Breast epithelium (tissue), 4 donors: ENCODE measurements at regions not wholly inside any gene's neighbourhood (a gene's known extent, or its start where the extent isn't known, plus 50 kb on each side); places are given as distances from the start of the nearest gene placed in this dataset.

Experiments used
- DNase-seq, 2 donors: peaks; one replicate each; pipeline ENCODE4 v3.0.0-alpha.2; 2019; ENCODE audit warnings: low spot score in 2 of 2
- H3K27ac ChIP-seq, 2 donors: fragments of 200-600 bp; sonication (generic) in 1 of 2; one replicate each; pipeline ENCODE4 v1.5.1; 2016 to 2019; ENCODE audit warnings: mild to moderate bottlenecking in 1 of 2
- H3K27me3 ChIP-seq, 2 donors: fragments of 200-600 bp; sonication (generic) in 1 of 2; one replicate each; pipeline versions ENCODE4 v1.5.1 to v1.6.0; 2017 to 2019; ENCODE audit warnings: control low read depth in 1 of 2, mild to moderate bottlenecking in 1 of 2
- H3K36me3 ChIP-seq: fragments of 200-600 bp; one replicate; pipeline ENCODE4 v1.5.1; 2019
- H3K4me1 ChIP-seq, 2 donors: fragments of 200-600 bp; sonication (generic); one replicate each; pipeline ENCODE4 v1.5.1; 2016 to 2019; ENCODE audit warnings: control low read depth in 1 of 2
- H3K4me3 ChIP-seq, 3 donors: fragments of 200-600 bp; sonication (generic); 1 replicate in 2 of 3; 2 replicates in 1 of 3; pipeline ENCODE4 v1.5.1; 2016 to 2019; ENCODE audit warnings: mild to moderate bottlenecking in 3 of 3, moderate library complexity in 2 of 3
- H3K9me3 ChIP-seq, 2 donors: fragments of 200-600 bp; sonication (generic) in 1 of 2; one replicate each; pipeline ENCODE4 v1.5.1; 2016 to 2019; ENCODE audit warnings: control low read depth in 1 of 2
- POLR2A ChIP-seq: fragments of 450-650 bp; IDR thresholded peaks from one replicate; pipeline ENCODE4 v1.6.1; 2016; ENCODE audit warnings: antibody characterized with exemption, mild to moderate bottlenecking, moderate library complexity
- POLR2AphosphoS5 ChIP-seq, 3 donors: sonication (generic); formaldehyde crosslinking; IDR thresholded peaks; one replicate each; pipeline ENCODE4 v1.6.1; 2017; ENCODE audit warnings: antibody characterized with exemption in 3 of 3
- intact Hi-C: fragments of 100-400 bp; cut with DNase I; formaldehyde crosslinking; loops from one replicate; pipeline ENCODE4 v1.15.1; 2023; ENCODE audit warnings: low total_unique reads
- TF ChIP-seq, protein P1 (sequence below), 3 donors: fragments of 450-650 bp; IDR thresholded peaks; one replicate each; pipeline ENCODE4 v1.5.1; 2016 to 2017; ENCODE audit warnings: antibody characterized with exemption in 3 of 3, mild to moderate bottlenecking in 3 of 3, moderate library complexity in 3 of 3

DNA sequence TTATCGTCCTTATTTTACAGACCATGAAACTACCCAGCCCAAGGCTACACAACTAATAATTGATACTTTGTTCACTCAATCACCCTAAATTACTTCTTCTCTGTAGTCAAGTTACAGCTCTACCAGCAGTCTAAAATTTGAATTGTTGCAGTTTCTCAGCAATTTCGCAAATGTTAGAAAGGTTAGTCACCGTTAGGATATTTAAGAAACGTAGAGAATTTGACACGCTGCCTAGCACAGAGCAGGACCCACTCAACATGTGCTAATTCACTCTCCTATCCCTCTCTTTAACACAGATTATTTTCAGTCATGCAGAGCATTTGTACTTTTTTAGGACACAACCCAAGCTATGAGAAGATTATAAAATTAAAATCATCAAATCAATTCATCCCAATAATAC lies 771.1 kb upstream of the LUZP2 start:
- H3K4me3 ChIP-seq: no peak overlapping the region
- H3K27ac ChIP-seq: no peak overlapping the region
- H3K36me3 ChIP-seq: no peaks in the 10 kb centered on the region
- H3K4me1 ChIP-seq: no peaks in the 10 kb centered on the region
- no peak for DNase-seq
- peaks cover 0 to 5% of the 10 kb centered on the region in 2 donors for H3K9me3 ChIP-seq
- intact Hi-C loops: no loop called here
- H3K27me3 ChIP-seq: no peaks in the 10 kb centered on the region
- no peak for TF ChIP-seq POLR2AphosphoS5 (IDR thresholded peaks at IDR 0.05)
- TF ChIP-seq, protein P1, sequence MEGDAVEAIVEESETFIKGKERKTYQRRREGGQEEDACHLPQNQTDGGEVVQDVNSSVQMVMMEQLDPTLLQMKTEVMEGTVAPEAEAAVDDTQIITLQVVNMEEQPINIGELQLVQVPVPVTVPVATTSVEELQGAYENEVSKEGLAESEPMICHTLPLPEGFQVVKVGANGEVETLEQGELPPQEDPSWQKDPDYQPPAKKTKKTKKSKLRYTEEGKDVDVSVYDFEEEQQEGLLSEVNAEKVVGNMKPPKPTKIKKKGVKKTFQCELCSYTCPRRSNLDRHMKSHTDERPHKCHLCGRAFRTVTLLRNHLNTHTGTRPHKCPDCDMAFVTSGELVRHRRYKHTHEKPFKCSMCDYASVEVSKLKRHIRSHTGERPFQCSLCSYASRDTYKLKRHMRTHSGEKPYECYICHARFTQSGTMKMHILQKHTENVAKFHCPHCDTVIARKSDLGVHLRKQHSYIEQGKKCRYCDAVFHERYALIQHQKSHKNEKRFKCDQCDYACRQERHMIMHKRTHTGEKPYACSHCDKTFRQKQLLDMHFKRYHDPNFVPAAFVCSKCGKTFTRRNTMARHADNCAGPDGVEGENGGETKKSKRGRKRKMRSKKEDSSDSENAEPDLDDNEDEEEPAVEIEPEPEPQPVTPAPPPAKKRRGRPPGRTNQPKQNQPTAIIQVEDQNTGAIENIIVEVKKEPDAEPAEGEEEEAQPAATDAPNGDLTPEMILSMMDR (IDR thresholded peaks at IDR 0.05): no peak
- TF ChIP-seq POLR2A: no peak

DNA sequence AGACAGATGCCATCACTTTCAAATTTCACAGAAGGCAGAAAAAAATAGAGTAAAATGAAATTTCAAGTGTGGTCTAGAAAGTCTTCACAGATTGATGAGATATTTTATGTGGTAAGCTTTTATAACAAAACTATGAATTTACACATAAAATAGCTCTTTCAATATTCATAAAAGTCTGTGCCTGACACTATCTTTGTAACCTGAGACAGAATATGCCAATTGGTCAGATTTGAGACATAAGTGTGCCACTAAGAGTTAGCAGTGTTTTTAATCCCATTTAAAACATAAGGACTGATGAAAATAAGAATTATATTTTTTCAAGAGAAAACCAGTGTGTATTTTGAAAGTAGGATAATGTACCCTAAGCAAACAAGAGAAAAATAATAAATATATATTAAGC lies 769.5 kb upstream of the LUZP2 start:
- H3K27ac ChIP-seq: no peak overlapping the region
- no peak overlapping the region for H3K4me3 ChIP-seq

DNA sequence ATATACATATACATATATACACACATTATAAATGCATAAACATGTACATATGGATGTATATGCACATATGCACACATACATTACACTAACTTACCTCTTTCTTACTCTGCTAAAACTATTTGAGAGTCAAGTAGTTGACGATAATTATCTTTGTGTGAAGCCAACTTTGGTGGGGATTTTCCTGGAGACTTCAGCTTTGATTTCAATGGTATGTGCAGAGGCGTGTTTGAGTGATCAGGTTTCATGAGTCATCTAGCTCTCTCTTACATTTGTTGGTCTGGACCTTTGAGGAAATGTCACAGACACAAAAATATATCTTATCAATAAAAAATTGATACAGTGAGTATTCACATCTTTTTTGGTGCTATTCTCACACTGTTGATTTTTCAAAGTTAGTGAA lies 769.1 kb upstream of the LUZP2 start:
- no peak for DNase-seq
- Histone ChIP-seq H3K36me3 (no peaks in the 10 kb centered on the region), H3K9me3 (peaks cover 0 to 5% of the 10 kb centered on the region in 2 donors), H3K4me3 (no peak overlapping the region), H3K27me3 (no peaks in the 10 kb centered on the region), H3K4me1 (no peaks in the 10 kb centered on the region), H3K27ac (no peak overlapping the region)
- intact Hi-C loops: no loop called here
- TF ChIP-seq, protein P1 (IDR thresholded peaks at IDR 0.05): no peak
- TF ChIP-seq POLR2A (no peak), POLR2AphosphoS5 (IDR thresholded peaks at IDR 0.05) (no peak)

More for the DNA sequence above, 769.5 kb upstream of the LUZP2 start:
- TF ChIP-seq POLR2AphosphoS5 (IDR thresholded peaks at IDR 0.05) (no peak), POLR2A (no peak)
- TF ChIP-seq, protein P1 (IDR thresholded peaks at IDR 0.05): no peak
- Histone ChIP-seq H3K4me1 (no peaks in the 10 kb centered on the region), H3K27me3 (no peaks in the 10 kb centered on the region), H3K9me3 (peaks cover 0 to 5% of the 10 kb centered on the region in 2 donors), H3K36me3 (no peaks in the 10 kb centered on the region)
- intact Hi-C loops: no loop called here
- DNase-seq: no peak

DNA sequence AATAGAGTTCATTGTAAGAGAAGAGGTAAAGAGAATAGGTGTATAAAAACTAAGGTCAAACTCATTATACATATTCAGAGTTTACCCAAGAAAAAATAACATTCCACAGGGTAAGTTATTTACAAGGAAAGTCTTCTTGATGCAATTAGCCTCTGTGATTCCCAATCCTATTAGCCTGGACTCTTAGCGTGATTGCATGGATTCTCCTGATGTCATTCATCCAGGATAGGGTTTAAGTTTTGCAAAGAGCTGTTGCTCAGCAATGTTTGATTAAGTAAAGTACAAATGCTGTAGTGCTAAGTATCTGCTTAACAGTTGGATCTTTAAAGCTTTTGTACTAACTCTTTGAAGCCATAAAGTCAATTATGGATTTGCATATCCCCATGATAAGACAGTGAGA lies 767.8 kb upstream of the LUZP2 start:
- intact Hi-C loops: no loop called here
- no peaks in the 10 kb centered on the region for H3K27me3 ChIP-seq
- TF ChIP-seq POLR2AphosphoS5 (IDR thresholded peaks at IDR 0.05) (no peak), POLR2A (no peak)
- TF ChIP-seq, protein P1 (IDR thresholded peaks at IDR 0.05): no peak
- DNase-seq: no peak
- H3K27ac ChIP-seq: no peak overlapping the region
- H3K9me3 ChIP-seq: peaks cover 0 to 5% of the 10 kb centered on the region in 2 donors
- no peak overlapping the region for H3K4me3 ChIP-seq
- no peaks in the 10 kb centered on the region for H3K36me3 ChIP-seq
- H3K4me1 ChIP-seq: no peaks in the 10 kb centered on the region

DNA sequence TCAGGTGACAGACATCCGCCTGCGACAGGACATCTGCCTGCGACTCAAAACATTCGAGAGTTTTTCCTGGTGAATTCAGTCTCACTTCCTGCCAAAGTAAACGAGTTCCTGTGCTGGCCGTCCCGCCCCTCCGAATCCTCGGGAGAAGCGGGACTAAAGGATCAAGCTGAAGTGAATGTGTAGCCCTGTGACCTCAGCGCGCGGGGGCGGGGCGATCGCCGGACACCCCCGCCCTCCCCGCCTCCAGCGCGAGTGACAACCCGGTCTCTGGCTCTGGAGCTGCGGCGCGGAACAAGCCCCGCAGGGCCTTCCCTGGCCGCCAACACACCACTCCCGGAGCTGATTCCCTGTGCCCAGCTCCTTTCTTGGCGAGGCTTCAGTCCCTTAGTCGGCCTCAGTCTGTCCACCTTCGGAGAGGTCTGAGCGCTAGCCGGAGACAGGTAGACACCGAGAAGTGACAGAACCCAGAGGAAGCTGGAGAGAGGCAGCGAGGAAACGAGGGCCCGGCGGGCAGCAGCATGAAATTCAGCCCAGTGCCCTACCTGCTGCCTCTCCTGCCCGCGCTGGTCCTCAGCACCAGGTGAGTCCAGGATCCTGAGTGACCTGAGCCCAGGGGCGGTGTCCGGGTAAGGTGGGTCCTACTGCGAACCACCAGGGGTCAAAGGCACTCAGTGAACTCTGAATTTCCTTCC lies 766.4 kb upstream of the LUZP2 start:
- intact Hi-C loops: no loop called here
- H3K9me3 ChIP-seq: peaks cover 0 to 5% of the 10 kb centered on the region in 2 donors
- H3K27me3 ChIP-seq: no peaks in the 10 kb centered on the region
- no peak for DNase-seq
- no peak for TF ChIP-seq POLR2A
- no peak for TF ChIP-seq POLR2AphosphoS5 (IDR thresholded peaks at IDR 0.05)
- TF ChIP-seq, protein P1 (IDR thresholded peaks at IDR 0.05): no peak
- no peaks in the 10 kb centered on the region for H3K4me1 ChIP-seq
- H3K4me3 ChIP-seq: no peak overlapping the region
- H3K27ac ChIP-seq: no peak overlapping the region
- no peaks in the 10 kb centered on the region for H3K36me3 ChIP-seq
